Retina (tissue), 1 donor: ENCODE measurements at regions not wholly inside any gene's neighbourhood (a gene's known extent, or its start where the extent isn't known, plus 50 kb on each side); places are given as distances from the start of the nearest gene placed in this dataset.
A peak's percentile ranks its signal among the peaks of the same experiment; 100 is the strongest.

Source experiments
- DNase-seq: peaks from one replicate; pipeline ENCODE4 v3.0.0-alpha.2; 2016

DNA sequence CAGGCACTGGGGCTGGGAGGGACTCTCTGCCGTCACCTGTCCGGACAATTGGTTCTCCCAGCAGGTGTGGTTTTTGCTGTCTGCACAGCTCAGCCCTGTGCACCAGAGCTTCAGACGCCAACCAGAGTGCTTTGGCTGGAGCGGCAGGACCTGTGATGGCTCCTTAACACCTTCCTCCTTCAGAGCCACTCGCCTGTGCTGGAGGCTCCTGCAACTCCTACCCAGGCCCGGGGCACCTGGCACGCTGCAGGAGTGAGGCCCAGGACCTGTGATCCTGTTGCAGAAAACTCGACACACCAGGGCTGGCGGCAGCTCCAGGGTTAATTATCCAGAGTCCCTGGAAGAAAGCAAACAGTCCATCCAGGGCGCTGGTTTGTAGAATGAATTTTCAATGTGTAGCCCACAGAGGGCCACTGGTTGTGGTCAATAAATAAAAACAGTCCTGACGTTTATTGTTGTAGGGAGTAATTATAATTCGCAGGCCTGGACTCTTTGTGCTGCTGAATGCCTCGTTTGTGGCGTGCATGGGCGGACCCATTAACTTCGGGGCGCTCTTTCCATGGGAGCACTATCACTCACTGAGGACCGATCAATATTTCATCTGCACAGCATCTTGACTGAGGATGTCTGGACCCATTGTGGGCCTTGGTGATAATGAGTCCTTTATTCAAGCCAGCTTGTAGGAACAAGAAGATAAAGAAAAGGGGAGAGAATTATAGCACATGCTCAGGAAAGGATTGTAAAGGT lies 339.7 kb upstream of the IRX4 start:
- no peak for DNase-seq

DNA sequence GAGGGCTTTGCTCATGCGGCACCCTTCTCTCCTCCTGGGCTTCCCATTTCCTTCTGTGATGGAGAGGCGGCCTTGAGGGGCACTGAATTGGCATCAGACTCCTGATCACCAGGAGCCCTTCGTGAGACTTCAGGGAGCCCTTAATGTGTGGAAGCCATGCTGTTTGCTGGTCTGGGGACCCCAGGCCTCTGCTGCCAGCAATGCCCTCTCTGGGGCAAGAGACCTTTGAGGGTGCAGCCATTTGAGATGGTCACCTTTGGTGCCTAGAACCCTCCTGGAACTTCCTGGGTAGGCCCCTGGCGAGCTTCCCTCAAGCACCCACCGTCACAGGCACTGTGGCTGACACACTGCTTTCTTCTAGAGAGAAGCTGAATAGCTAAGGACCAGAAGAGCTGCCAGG lies 338.7 kb upstream of the IRX4 start:
- no peak for DNase-seq

DNA sequence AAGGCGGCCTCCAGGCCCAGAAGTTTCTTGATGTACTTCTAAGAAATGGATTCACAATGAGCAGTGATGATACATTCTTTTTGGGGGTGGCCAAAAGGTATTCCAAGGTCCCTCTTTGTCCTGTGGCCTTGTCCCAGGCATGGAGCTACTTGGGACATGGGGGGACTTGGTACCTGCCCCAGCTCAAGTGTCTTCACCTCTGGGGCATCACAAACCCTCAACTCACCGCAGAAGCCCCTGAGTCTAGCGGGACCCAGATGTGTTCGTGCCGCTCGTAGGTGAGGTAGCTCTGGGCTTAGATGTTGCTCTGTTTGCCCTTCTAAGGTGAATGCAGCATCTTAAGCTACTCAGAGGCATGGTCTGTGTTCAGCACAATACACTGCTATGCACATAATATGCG lies 338.0 kb upstream of the IRX4 start:
- no peak for DNase-seq

DNA sequence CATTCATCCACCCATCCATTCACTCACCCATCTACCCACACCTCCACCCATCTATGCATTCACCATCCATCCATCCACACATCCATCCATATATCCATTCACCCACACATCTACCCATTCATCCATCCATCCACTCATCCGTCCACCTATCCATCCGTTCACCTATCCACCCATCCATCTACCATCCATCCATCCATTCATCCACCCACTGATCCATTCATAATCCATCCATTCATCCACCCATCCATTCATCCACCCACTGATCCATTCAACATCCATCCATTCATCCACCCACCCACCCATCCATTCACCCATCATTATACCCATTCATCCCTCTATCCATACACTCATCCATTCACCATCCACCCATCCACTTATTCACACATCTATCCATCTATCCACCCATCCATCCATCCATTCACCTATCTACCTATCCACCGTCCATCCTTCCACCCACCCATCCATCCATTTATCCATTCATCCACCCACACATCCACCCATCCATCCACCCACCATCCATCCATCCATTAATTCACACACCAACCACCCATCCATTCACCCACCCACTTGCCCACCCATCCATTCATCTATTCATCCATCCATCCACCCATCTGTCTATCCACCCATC lies 336.5 kb upstream of the IRX4 start:
- no peak for DNase-seq

DNA sequence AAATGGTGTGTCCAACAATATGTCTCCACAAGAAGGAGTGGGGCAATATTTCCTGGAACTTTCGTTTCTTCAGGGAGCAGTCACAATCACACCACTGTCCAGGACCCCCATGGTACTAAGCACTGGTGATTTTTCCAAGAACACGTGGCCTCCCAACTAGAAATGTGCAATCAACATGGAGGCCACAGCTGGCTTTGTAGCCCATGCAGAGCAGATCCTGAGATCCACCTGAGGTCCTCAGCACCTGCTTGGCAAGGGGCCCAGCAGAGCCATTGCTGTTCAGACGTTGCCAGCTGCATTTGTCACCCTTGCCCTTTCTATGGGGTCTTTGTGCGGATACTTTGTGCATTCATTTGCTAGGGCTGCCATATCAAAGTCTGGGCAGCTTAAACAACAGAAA lies 334.5 kb upstream of the IRX4 start:
- DNase-seq = no peak

DNA sequence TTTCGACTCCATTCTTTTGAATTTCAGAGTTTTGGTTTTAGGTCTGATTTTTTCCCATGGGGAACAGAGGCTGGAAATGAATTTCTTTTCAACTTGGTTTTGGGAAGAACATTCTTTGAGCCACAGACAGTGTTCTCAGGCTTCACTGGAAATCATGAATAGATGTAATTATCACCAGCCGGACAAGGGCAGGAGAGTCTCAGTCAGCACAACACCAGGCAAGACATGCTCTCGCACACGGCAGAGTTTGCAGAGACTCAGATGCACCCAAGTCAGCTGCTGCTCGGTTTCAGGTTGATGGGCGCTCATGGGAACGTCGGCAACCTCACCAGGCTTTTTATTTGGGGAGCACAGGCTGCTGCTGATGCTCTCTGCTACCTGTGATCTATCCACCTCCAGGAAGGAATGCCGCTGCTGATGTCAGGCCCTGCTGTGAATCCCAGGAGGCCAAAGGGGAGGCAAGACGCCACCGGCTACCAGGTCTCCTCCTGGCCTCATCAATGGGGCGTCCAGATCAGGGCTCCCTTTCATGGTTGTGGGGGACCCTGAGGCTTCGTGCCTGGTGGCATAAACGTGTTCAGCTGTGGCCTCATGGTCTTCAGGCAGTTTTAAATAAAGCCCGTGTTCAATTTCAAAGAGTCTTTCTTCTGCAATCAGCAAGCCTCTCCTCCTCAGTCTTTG lies 332.3 kb upstream of the IRX4 start:
- DNase-seq = peak; percentile 28

DNA sequence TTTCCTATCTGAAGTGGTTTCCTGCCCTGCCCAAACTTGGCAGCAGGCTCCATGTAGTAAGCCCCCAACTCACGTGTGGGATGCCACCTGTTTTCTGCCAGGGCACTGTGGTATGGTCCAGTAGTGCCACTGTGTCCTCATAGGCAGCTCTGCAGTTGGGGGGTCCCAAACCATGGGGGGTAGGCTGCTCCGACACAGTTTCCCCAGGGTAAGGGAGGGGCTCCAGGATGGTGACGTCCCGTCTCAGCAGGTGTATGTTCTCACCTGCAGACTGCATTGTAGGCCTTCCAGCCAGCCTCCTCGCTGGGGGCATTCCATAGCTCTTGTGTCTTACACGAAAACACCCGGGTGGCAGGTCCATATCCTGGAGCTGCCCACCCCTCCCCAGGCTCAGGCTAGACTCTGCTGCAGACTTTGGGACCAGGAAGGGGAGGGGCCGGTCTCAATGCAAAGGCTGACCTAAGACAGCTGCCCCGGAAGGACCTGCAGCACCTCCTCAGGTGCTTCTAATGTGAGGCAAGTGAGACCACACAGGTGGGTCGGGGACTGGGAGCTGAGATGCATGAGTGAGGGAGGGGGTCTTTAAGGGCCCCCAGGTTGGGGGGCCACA lies 330.5 kb upstream of the IRX4 start:
- no peak for DNase-seq

DNA sequence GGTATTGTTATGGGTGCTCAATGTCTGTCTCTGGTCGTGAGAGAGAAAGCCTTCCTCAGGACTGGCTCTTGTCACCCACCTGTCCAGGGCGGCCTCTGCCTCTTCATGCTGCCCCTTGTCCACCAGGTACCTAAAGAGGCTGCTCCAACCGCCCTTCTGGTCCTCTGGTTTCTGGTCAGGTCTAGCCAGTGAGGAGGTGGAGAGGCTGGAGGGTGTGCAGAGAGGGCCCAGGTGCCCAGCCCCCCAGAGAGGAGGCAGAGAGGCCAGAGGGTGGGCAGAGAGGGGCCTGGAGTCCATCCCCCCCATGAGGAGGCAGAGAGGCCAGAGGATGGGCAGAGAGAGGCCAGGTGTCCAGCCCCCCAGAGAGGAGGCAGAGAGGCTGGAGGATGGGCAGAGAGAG lies 329.8 kb upstream of the IRX4 start:
- DNase-seq = no peak

DNA sequence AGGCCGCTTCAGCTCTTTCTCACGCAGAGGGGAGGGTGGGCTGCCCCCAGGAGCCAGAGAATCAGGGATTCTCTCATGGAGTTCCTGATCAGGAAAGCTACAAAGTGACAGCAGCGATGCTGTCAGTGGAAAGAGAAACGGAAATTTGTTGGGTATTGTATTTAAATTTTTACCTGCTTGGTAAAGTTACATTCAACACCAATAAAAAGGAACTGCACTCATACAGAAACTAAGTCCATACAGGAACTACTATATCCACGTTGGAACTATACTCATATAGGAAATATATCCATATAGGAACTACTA lies 325.5 kb upstream of the IRX4 start:
- DNase-seq = no peak

DNA sequence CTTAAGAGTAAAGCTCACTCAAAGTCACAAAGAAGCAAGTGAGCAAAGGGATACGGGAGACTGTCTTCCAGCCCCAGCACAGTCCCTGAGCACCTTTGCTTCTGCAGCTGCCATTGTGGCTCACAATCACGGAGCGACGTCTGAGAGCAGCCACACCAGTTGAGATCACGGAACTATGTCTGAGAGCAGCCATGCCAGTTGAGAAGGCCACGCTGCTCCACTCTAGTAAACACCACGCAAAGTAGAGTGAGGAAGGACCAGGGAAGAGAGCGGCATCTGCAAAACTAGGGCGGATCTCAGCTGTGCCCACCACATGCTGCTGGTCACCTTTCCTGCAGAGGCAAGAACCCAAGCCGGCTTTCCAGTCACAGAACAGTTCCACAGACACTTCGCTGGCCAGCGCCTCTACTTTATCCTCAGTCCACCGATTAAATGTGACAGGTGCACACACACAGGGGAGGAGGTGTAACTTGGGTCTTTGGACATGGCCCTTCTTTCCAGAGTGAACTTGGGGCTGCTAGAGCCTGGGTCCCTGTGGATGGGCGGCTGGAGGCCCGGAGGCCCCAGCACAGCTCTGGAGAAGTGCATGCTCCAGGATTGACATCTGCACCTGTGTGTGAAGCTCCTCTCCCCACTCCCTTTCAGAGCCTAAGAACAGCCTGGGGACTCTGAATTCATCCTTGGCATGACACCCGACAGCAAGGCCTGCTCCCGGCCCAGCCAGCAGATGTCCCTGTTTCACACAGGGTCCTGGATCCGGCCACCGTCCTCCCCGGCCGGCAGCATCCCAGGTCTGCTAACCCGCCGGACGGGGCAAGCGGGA lies 324.9 kb upstream of the IRX4 start:
- DNase-seq = peak; percentile 66

DNA sequence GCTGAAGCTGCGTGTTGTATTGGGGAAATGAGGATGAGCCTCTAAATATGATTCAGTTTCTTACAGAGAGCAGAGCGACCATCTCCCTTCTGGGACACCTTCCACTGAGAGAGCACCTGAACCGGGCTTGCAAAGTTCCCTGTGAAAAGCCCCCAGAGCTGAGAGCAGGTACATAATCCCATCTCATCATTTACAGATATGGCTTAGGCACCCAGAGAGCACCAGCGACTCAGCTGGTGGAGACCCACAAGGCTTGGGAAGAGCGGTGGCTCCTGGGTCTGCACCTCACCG lies 324.3 kb upstream of the IRX4 start:
- no peak for DNase-seq

DNA sequence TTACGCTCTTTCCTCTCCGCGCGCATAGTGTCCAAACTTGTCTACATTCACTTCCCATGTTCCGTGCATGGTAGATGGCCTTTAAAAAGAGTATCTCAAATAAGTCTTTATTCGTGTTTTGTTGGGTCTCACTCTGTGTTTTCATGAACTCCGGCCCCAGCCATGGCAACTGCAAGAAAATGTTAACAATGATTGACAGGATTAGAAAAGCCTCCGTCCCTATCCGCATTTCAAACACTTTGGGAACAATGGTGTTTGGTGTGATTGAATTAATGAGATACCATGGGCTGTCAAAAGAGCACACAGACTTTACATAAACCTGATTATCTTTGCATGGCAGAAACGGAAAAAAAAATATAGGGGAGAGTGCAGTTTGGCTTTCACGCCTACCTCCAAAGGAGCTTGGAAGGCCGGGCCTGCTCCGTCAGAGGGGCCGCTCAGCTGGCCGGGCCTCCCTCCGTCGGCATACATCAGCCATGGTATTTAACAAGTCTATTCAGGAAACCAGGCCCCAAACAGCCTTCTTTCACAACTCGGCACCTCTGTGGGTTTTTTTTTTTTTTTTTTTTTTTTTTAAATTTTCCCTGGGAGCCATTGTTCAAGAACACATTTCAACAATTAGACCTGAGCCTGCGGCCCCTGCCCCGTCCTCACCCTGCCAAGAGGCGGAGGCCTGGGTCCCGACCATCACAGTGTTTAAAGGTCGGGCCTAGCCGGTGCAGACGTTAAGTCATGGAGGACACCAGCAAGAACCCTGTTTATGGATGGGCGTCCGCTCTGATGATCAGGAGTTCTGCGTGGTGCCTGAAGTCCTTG lies 323.8 kb upstream of the IRX4 start:
- peak; percentile 70 for DNase-seq

DNA sequence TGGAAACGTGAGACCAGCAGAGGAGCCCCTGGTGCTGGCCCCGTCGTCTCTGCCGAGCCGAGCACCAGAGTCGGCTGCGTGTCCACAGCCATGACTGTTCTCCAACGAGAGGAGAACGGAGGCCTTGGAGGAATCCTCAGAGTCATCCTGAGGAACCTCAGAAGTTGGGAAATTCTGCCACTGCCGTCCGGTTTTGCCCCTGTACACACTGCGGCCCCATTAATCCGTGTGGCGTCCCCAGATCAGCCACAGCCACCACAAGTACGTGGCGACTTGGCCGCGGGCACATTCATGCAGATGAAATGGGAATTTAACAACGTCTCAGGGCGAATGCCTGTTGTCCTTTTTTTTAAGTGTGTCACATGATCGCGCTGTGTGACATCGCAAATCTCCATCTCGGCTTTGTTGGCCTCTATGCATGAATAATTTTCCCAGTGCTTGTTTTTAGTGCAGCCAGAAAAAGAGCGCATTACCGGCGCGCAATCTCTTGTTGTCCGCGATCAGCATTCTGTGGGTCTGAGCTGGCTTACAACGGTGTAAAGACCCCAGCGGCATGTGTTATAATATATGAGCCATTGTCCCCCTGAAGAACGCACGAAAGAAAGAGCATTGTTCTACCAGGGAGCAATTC lies 323.0 kb upstream of the IRX4 start:
- DNase-seq = no peak

DNA sequence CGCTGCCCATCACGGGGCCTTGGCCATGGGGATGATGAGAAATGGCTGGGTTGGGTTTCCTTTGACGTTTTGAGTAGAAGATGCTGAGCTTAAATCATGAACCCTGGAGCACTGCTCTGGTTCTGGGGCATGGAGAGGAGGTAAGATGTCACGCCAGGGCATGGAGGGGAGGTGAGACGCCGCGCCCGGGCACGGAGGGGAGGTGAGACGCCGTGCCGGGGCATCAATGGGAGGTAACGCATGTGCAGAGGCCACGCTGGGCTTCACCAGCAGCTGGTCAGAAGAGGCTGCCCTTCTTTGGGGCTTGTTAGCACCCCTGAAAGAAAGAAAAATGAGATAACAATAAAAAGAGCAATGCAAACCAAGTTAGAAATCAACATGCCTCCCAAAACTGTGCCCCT lies 322.5 kb upstream of the IRX4 start:
- no peak for DNase-seq

DNA sequence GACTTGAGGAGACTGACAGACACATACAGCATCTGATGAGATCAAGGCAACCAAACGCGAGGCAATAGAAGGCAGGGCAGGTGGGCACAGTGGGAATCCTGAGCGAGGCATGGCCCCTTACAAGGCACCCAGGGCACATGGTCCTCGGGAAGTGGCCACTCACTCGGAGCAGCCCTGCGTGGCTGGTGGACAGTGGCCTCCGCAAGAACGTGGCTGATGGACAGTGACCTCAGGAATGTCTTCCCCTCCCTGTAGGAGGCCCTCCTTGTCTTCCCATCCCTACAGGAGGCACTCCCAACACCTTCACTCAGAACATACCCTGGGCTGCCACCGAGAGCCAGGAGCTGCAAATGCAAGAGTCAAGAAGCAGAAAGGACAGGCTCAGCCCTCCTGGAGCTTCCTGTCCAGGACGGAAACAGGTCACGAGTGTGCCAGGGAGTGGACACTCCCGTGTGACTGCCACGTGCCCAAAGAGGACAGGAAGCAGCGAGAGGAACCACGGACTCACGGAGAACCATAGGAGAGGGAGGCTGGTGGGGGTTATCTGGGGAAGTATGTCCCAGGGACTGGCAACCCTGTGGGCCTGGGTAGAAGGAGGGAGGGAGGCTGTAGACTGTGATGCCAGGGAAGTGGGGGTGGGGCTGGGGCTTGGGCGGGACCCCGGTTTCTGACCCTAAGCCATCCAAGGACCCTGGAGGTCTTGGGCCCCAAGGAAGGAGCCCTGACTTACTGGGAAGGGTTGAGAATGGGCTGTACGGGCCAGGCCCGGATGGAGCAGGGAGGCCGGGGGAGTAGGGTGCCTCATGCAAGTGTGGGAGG lies 321.9 kb upstream of the IRX4 start:
- DNase-seq = no peak

DNA sequence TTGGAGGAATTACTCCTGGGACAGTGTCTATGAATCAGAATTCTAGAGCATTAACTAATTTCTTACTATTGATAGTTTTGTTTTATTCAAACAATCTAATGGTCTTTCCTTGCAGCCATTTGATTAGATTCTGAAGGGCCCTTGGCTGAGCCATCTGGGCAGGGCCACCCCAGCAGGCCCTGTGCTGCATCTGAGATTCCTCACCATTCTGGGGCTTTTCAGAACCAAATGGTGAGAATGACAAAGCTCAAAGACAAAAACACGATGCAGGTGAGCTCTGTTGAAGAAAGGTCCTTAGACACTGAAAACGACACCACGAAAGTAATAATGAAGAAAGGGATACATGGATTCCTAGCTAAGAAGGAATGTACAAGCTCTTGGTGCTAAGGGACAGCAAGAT lies 321.0 kb upstream of the IRX4 start:
- no peak for DNase-seq

DNA sequence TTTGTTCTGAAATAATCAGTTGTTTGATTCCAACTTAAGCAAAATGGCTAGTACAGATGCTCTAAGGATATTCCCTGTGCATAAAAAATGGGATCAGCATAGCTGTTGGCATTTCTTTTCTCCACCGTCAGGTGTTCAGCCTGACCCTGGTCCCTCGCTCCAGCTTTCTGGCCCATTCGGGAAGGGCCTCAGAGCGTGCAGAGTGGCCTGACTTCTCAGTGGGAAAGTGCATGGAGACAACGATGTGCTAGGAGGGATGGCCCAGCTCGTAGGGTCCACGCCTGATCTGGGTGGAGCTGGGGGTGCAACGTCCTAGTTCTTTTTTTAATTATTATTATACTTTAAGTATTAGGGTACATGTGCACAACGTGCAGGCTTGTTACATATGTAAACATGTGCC lies 319.1 kb upstream of the IRX4 start:
- no peak for DNase-seq

DNA sequence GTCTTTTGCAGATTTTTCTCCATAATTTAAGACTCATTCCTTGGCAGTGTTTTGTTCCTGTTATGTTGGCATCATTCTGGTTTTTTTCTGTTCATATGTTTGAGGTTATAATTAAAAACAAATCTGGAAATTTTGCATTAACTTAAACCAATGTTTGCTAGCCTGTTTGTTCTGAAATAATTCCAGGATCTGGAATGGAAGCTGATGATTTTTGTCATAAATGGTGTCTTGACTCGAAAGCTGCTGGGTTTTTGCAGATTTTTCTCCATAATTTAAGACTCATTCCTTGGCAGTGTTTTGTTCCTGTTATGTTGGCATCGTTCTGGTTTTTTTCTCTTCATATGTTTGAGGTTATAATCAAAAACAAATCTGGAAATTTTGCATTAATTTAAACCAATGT lies 318.7 kb upstream of the IRX4 start:
- no peak for DNase-seq

DNA sequence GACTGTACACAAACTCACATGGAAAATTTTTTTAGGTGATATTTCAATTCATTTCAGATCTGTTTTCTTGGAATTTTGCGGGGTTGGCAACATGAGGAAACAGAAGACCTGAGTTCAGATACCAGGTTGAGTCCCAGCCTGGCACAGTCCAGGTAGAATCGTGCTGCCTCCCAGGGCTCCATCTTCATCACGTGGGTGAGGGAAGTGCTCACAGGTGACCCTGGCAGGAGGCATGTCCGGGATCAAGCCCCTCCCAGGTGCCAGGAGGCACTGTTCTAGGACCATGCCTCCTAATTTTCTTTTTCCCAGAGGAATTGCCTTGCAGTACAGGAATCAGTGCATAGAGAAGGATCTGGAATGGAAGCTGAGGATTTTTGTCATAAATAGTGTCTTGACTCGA lies 318.3 kb upstream of the IRX4 start:
- DNase-seq = no peak

DNA sequence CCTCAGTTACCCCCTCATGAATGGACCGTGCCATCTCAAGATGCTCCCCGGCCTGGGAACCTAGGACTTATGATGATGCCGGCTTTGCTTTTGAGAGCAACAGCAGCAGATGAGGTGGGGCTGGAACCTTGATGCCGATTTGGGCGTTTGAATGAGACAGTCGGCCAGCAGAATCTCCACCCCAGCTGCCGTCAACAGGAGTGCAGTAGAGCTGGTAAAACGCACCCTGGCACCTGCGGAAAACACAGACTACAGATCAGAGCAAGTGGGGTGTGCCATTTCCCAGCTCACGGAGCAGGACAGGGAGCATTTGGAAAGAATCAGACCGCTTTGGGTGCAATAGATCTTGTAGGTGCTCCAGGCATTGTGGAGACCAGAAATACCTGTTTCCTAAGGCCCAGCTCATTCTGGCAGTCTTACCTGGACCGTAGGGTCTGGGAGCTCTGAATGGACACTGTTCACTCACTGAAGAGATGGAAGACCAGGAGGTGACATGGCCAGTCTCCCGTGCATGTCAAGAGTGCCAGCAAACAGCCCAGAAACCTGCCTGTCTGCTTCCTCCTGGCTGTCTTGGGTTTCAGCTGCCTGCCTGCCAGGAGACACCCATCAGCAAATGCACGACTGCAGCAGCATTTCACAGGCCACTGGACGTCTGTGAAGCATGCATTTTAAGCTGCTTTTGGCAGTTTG lies 317.7 kb upstream of the IRX4 start:
- DNase-seq = no peak

DNA sequence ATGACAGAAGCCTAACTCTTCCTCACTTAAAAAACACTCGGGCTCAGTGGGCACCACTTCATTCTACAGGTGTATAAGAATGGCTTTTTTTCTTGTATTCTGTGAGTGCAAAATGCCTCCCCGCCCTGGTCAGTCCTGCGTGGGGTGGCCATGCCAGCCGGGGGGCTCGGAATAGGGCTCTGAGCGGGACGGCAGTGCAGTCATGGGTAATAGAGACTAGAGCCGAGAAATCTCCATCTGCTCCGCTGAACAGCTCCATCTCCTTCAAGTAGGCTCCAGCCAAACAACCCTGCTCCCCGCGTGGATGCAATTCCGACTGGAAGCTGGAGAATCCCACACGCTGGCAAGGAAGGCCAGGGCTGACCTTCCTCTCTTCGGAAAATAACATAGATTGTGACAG lies 317.0 kb upstream of the IRX4 start:
- no peak for DNase-seq
